Stimulated activated CD4-positive, alpha-beta T cell treated with anti-CD3 and anti-CD28 coated beads, Interleukin-1b, Interleukin-23, amount 100 ng/mL, for 48 hours (primary cell): ENCODE measurements at regions not wholly inside any gene's neighbourhood (a gene's known extent, or its start where the extent isn't known, plus 50 kb on each side); places are given as distances from the start of the nearest gene placed in this dataset.
A peak's percentile ranks its signal among the peaks of the same experiment; 100 is the strongest.
"Not testable (repeated sequence)": the region's sequence is repeated elsewhere in the genome, so short reads cannot be mapped to it uniquely, and the experiment has no call there.

Experiments
- DNase-seq: peaks from one replicate; pipeline ENCODE4 v3.0.0-alpha.2; 2020

- DNase-seq = peak; percentile 36
Measured at GRCh38 chr9:96061293-96061987, 185.9 kb downstream of the ERCC6L2 start.

- no peak for DNase-seq
Measured at GRCh38 chr9:96058218-96058617, 182.7 kb downstream of the ERCC6L2 start.

- no peak for DNase-seq
Measured at GRCh38 chr9:96057155-96057554, 181.7 kb downstream of the ERCC6L2 start.

- no peak for DNase-seq
Measured at GRCh38 chr9:96056226-96056625, 180.7 kb downstream of the ERCC6L2 start.

GRCh38 chr9:96054248-96054647 lies 178.8 kb downstream of the ERCC6L2 start:
- not testable (repeated sequence) for DNase-seq

GRCh38 chr9:96052686-96053085 lies 177.2 kb downstream of the ERCC6L2 start:
- DNase-seq = no peak

- DNase-seq = no peak
Measured at GRCh38 chr9:96051423-96051822, 175.9 kb downstream of the ERCC6L2 start.

GRCh38 chr9:96050861-96051155 lies 175.3 kb downstream of the ERCC6L2 start:
- DNase-seq = no peak

- DNase-seq = no peak
Measured at GRCh38 chr9:96050048-96050860, 174.8 kb downstream of the ERCC6L2 start.

GRCh38 chr9:96048956-96049831 lies 173.7 kb downstream of the ERCC6L2 start:
- DNase-seq = no peak

- peak; percentile 47 for DNase-seq
Measured at GRCh38 chr9:96048104-96048955, 172.8 kb downstream of the ERCC6L2 start.

- DNase-seq = no peak
Measured at GRCh38 chr9:96047741-96048103, 172.2 kb downstream of the ERCC6L2 start.

GRCh38 chr9:96047116-96047639 lies 171.7 kb downstream of the ERCC6L2 start:
- no peak for DNase-seq

- no peak for DNase-seq
Measured at GRCh38 chr9:96045811-96046210, 170.3 kb downstream of the ERCC6L2 start.

- no peak for DNase-seq
Measured at GRCh38 chr9:96044401-96044800, 168.9 kb downstream of the ERCC6L2 start.

- no peak for DNase-seq
Measured at GRCh38 chr9:96040591-96041461, 165.3 kb downstream of the ERCC6L2 start.

- DNase-seq = no peak
Measured at GRCh38 chr9:96038914-96039313, 163.4 kb downstream of the ERCC6L2 start.

GRCh38 chr9:96038271-96038670 lies 162.8 kb downstream of the ERCC6L2 start:
- no peak for DNase-seq

GRCh38 chr9:96034553-96035122 lies 159.1 kb downstream of the ERCC6L2 start:
- DNase-seq = no peak

- no peak for DNase-seq
Measured at GRCh38 chr9:96033896-96034295, 158.4 kb downstream of the ERCC6L2 start.
